HG02943 (cell line): ENCODE measurements at regions not wholly inside any gene's neighbourhood (a gene's known extent, or its start where the extent isn't known, plus 50 kb on each side); places are given as distances from the start of the nearest gene placed in this dataset.

Experiments used
- ATAC-seq: cut with Tn5 transposase; IDR thresholded peaks from one replicate; pipeline ENCODE4 v1.9.1; 2021; ENCODE audit warnings: mild to moderate bottlenecking, low read depth, moderate library complexity; ENCODE audit not compliant: unreplicated experiment

DNA sequence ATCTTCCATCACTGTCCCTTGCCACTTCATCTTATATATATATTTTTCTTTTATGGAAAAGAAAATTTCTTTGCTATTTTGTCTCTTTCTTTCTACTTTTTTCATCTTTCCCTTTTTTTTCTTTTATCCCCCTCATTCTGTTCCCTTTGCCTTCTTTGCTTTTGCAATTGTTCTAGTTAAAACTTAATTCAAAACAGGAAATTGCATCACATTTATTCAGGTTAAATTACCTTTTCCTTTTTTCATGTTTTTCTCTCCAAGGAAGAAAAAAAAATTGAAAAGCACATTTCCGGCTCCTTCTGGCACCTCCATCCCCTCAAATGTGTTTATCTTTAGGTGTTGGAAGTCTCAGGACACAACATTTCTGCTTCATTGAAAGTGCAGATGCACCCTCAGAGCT lies 176.9 kb downstream of the FGF1 start:
- ATAC-seq, result no peak

GRCh38 chr5:142508591-142508990 lies 177.3 kb downstream of the FGF1 start:
- no peak for ATAC-seq

DNA sequence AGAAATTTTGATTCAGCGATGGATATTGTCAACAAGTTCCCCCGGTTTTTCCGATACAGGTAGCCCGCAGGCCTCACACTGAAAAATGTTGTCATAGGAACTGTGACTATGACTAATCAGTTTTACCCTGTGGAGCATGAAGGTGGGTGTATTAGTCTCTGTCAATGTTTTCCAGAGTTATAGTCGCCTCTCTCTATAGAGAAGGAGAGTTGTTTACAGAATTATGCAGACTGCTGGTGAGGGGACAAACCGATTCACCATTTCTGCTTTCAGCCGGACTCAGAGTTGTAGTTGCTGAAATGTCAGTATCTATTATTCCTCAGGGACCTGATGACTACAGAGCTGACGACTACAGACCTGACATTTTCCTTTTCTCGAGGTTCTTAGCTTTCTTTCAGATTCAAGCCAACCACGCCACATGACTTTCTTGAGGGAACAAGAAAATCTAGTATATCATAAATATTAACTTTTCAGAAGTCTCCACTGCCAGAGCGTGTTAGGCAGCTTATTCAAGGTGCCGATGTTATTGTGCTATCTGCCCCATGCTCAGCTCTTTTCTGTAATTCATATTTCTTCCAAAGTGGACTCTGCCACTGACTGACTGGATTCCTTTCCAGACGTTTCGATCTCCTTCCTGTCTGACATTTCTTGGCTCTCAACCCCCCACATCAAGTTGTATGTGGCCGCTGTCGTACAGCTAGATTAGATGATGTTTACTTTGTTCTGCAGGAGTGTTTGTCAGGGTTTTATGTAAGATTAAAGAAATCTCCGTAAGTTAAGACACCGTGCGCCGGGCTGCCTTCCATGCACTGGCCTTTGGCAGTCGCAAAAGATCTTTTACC lies 178.1 kb downstream of the FGF1 start:
- peak; percentile 49 for ATAC-seq

- no peak for ATAC-seq
These were observed 179.1 kb downstream of the FGF1 start for GRCh38 chr5:142506756-142507155.

- no peak for ATAC-seq
These were observed 179.8 kb downstream of the FGF1 start for GRCh38 chr5:142506046-142506445.

GRCh38 chr5:142501890-142502289 lies 177.1 kb upstream of the SPRY4 start:
- no peak for ATAC-seq

GRCh38 chr5:142500227-142500905 lies 175.5 kb upstream of the SPRY4 start:
- ATAC-seq, result no peak

- no peak for ATAC-seq
These were observed 174.9 kb upstream of the SPRY4 start for GRCh38 chr5:142499591-142500226.

DNA sequence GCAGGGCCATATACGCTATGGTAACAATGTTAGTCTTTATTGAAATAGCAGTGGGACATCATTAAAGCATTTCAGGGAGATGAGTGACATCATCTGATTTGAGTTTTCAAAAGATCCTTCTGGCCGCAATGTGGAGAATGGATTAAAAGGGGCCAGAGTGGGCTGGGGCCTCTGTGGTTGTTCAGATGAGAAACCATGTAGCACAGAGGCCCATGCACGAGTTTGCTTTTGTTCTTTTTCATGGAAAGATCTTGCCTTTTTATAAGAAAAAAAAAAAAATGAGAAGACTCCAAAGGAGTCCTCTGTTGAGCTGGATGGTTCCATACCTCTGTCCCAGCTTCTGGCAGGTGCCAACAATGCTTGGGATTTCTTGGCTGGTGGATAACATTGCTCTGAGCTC lies 173.5 kb upstream of the SPRY4 start:
- no peak for ATAC-seq

DNA sequence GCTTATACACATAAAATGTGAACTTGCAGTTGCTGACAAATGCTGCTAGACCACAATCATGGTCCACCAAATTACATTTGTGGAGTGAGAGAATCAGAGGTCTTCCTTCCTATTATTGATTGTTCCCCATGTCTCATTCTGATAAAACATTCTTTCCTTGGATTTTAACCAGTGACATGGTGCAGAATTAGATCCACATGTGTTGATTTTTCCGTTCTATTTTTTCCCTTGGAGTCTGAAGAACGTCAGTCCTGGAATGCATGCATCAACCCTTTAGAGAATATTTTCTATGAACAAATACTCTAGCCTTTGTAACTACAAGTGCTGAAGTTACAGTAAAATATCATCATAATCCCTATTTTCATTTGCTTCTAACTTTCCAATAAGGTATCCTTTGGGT lies 170.7 kb upstream of the SPRY4 start:
- ATAC-seq, result no peak

GRCh38 chr5:142493875-142494518 lies 169.2 kb upstream of the SPRY4 start:
- no peak for ATAC-seq

DNA sequence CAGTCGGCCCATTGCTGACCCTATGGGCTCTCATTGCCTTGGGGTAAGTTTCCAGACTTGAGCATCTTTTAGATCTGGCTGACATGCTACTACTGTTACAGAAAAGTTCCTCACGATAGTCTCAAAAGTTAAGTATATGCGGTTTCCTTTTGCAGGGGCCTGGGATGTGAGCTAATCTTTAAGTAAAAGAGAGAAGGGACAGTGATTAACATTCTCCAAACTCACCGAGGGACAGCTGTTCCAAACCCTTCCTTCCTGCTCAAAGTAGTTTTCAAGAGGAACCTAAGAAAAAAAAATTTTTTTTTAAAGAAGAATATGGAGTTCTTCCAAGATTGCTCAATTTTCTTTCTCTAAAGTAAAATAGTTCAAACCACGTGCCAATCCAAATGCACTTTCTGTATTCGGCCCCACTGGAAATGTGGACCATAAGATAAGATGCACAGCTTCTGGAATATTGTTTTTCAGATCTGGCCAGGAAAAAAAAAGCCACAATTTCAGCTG lies 168.0 kb upstream of the SPRY4 start:
- ATAC-seq, result no peak

- no peak for ATAC-seq
These were observed 166.9 kb upstream of the SPRY4 start for GRCh38 chr5:142491679-142492078.

GRCh38 chr5:142491270-142491669 lies 166.4 kb upstream of the SPRY4 start:
- no peak for ATAC-seq

GRCh38 chr5:142486581-142486980 lies 161.8 kb upstream of the SPRY4 start:
- ATAC-seq, result no peak

GRCh38 chr5:142486020-142486419 lies 161.2 kb upstream of the SPRY4 start:
- ATAC-seq, result no peak

DNA sequence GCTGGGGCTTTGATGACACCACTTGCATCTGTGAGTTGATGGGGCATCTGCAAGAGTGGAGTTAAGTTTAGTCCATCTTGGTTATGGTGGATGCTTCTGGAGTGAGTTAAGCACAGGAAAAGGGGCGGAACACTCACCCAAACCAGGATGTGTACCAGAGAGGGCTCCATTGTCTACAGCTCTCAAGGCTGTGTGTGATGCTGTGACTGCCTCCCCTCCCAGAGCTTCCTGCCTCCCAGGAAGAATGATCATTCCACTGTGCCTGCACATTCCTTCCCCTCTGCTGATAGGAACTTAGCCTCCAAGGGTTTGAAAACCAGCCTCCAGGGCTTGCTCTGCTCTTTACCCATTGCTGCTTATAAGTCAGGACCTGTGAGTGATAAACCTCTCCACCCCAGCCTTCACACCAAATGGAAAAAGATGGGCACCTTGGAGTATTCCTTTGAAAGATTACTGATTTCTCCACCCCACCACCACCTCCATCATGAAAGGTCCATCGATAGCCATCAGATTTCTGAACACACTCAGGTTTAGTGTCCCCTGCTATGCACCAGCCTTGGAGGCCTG lies 160.1 kb upstream of the SPRY4 start:
- no peak for ATAC-seq

DNA sequence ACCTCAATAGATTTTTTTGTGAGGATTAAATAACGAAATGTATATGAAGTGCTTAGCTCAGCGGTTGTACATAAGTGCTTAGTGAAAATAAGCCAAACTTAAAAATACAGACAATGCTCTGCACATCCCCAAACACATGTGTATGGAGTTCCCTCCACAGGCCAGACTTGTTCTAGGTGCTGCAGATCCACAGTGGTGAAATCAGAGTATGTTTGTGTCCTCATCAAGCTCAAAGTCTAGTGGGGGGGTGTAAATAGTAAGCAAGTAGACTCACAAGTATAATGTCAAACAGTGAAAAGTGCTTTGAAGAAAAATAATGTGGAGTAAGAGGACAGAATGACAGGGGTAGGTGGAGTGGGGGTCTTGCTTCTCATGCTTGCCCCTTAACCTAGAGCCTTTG lies 157.4 kb upstream of the SPRY4 start:
- no peak for ATAC-seq

GRCh38 chr5:142481410-142481809 lies 156.6 kb upstream of the SPRY4 start:
- ATAC-seq, result no peak

- no peak for ATAC-seq
These were observed 155.2 kb upstream of the SPRY4 start for GRCh38 chr5:142479854-142480519.
